IMR-90 (cell line): ENCODE measurements at regions not wholly inside any gene's neighbourhood (a gene's known extent, or its start where the extent isn't known, plus 50 kb on each side); places are given as distances from the start of the nearest gene placed in this dataset.
A peak's percentile ranks its signal among the peaks of the same experiment; 100 is the strongest.

Experiments
- ATAC-seq: fragments of 200-7000 bp; cut with Tn5 transposase; 2 replicates; pipeline ENCODE4 v1.9.1; 2020; ENCODE audit warnings: low read depth, mild to moderate bottlenecking, moderate library complexity
- BruUV-seq: library from RNA; stranded (reverse); fragments of 400-500 nt; replicated peaks from 2 replicates; lab custom pipeline; 2021; lab: Mats Ljungman, UMichigan
- CTCF ChIA-PET: fragments of 300-600 bp; formaldehyde crosslinking; extraction: SDS; loops from one replicate; lab custom pipeline; 2021; ENCODE audit warnings: antibody characterized with exemption; lab: Yijun Ruan, JAX
- POLR2A ChIA-PET: fragments of 300-600 bp; sonication (Branson Sonifier 250); formaldehyde crosslinking; loops from one replicate; lab custom pipeline; 2022; ENCODE audit warnings: antibody characterized with exemption; ENCODE audit not compliant: unreplicated experiment; lab: Charles Lee
- DNase-seq: peaks from one replicate; pipeline ENCODE4 v3.0.0; 2013
- H2AFZ ChIP-seq: replicated peaks from 2 replicates; pipeline ENCODE3; 2013; ENCODE audit warnings: low read length, mild to moderate bottlenecking; ENCODE audit not compliant: poor library complexity
- H2AK5ac ChIP-seq: 2 replicates; pipeline ENCODE4 v1.6.1; 2013; ENCODE audit warnings: low read depth, low read length, inconsistent platforms
- H2AK9ac ChIP-seq: replicated peaks from 2 replicates; pipeline ENCODE3; 2013; ENCODE audit warnings: mild to moderate bottlenecking, low read depth, low read length, moderate library complexity; ENCODE audit not compliant: poor library complexity
- H2BK120ac ChIP-seq: 2 replicates; pipeline ENCODE4 v1.6.1; 2013; ENCODE audit warnings: low read depth, low read length, inconsistent platforms
- H2BK15ac ChIP-seq: 3 replicates; pipeline ENCODE4 v1.6.1; 2013; ENCODE audit warnings: low read depth, low read length, inconsistent platforms
- H2BK20ac ChIP-seq: 2 replicates; pipeline ENCODE4 v1.6.1; 2013; ENCODE audit warnings: low read depth, mild to moderate bottlenecking, inconsistent platforms, low read length, moderate library complexity
- H2BK5ac ChIP-seq: 2 replicates; pipeline ENCODE4 v1.6.1; 2013; ENCODE audit warnings: mild to moderate bottlenecking, low read depth, low read length, inconsistent platforms; ENCODE audit not compliant: poor library complexity, severe bottlenecking
- H3K14ac ChIP-seq: replicated peaks from 2 replicates; pipeline ENCODE4 v1.6.1; 2013; ENCODE audit warnings: low read depth, low read length, inconsistent platforms
- H3K18ac ChIP-seq: 2 replicates; pipeline ENCODE4 v1.6.1; 2013; ENCODE audit warnings: low read depth, low read length, control low read depth
- H3K23ac ChIP-seq: 2 replicates; pipeline ENCODE4 v1.6.1; 2013; ENCODE audit warnings: low read depth, low read length, inconsistent platforms
- H3K27ac ChIP-seq: 2 replicates; pipeline ENCODE4 v1.5.1; 2013; ENCODE audit warnings: mild to moderate bottlenecking, control low read depth, low read length; ENCODE audit not compliant: insufficient read depth
- H3K27me3 ChIP-seq: 2 replicates; pipeline ENCODE4 v1.6.1; 2013; ENCODE audit warnings: low read length; ENCODE audit not compliant: control insufficient read depth, insufficient read depth
- H3K36me3 ChIP-seq: 2 replicates; pipeline ENCODE4 v1.6.1; 2013; ENCODE audit warnings: low read length, mixed read lengths; ENCODE audit not compliant: control insufficient read depth, insufficient read depth
- H3K4ac ChIP-seq: 2 replicates; pipeline ENCODE4 v1.6.1; 2013; ENCODE audit warnings: low read depth, low read length, inconsistent platforms
- H3K4me1 ChIP-seq: 2 replicates; pipeline ENCODE4 v1.6.1; 2013; ENCODE audit warnings: low read length, mixed read lengths; ENCODE audit not compliant: control insufficient read depth, insufficient read depth
- H3K4me2 ChIP-seq: 2 replicates; pipeline ENCODE4 v1.6.1; 2013; ENCODE audit warnings: low read depth, mild to moderate bottlenecking, control low read depth, low read length, moderate library complexity
- H3K4me3 ChIP-seq: 2 replicates; pipeline ENCODE4 v1.5.1; 2013; ENCODE audit warnings: low read depth, mild to moderate bottlenecking, control low read depth, low read length, moderate library complexity; ENCODE audit not compliant: insufficient read depth
- H3K56ac ChIP-seq: 2 replicates; pipeline ENCODE4 v1.6.1; 2013; ENCODE audit warnings: low read length, inconsistent platforms; ENCODE audit not compliant: insufficient read depth; ENCODE audit errors: extremely low read depth
- H3K79me1 ChIP-seq, 2 experiments: 2 replicates each; pipeline ENCODE4 v1.6.1; 2013; ENCODE audit warnings: low read length in 2 of 2, inconsistent platforms in 1 of 2, low read depth in 1 of 2
- H3K9ac ChIP-seq: 2 replicates; pipeline ENCODE4 v1.6.1; 2013; ENCODE audit warnings: low read depth, low read length, control low read depth
- H3K9me1 ChIP-seq: 2 replicates; pipeline ENCODE4 v1.6.1; 2013; ENCODE audit warnings: low read length, inconsistent platforms; ENCODE audit not compliant: insufficient read depth
- H3K9me3 ChIP-seq: 2 replicates; pipeline ENCODE4 v1.6.1; 2013; ENCODE audit warnings: low read length; ENCODE audit not compliant: control insufficient read depth, insufficient read depth
- H4K20me1 ChIP-seq: 2 replicates; pipeline ENCODE4 v1.6.1; 2013; ENCODE audit warnings: low read length, inconsistent platforms; ENCODE audit not compliant: insufficient read depth
- H4K5ac ChIP-seq: 2 replicates; pipeline ENCODE4 v1.6.1; 2013; ENCODE audit warnings: mild to moderate bottlenecking, low read depth, low read length, control low read depth
- H4K8ac ChIP-seq, 2 experiments: 2 replicates each; pipeline ENCODE4 v1.6.1; 2013; ENCODE audit warnings: low read depth in 2 of 2, low read length in 2 of 2, control low read depth in 1 of 2, inconsistent platforms in 1 of 2
- H4K91ac ChIP-seq: 2 replicates; pipeline ENCODE4 v1.6.1; 2013; ENCODE audit warnings: low read depth, low read length, inconsistent platforms; ENCODE audit not compliant: insufficient read depth
- MXI1 ChIP-seq: IDR thresholded peaks from 2 replicates; pipeline ENCODE4 v1.6.1; 2012; ENCODE audit warnings: low read depth, mild to moderate bottlenecking, low read length, moderate library complexity, borderline replicate concordance
- RFX5 ChIP-seq: IDR thresholded peaks from 2 replicates; pipeline ENCODE4 v1.8.0; 2012; ENCODE audit warnings: low read depth, mild to moderate bottlenecking, low read length, moderate library complexity
- SMC3 ChIP-seq: fragments of 150-350 bp; IDR thresholded peaks from 2 replicates; pipeline ENCODE4 v1.6.1; 2016; ENCODE audit warnings: low read depth, mild to moderate bottlenecking, antibody characterized with exemption, low read length, moderate library complexity
- USF2 ChIP-seq: fragments of 150-350 bp; IDR thresholded peaks from 2 replicates; pipeline ENCODE4 v1.6.1; 2017; ENCODE audit warnings: mild to moderate bottlenecking, antibody characterized with exemption, low read length, low read depth
- WGBS, 2 experiments: methylation state at CpG; one replicate each; pipeline versions ENCODE4 v1.1.5 to v1.1.7; 2013; ENCODE audit warnings: missing lambda C conversion rate in 2 of 2; ENCODE audit not compliant: insufficient read length in 1 of 2; ENCODE audit errors: extremely low coverage in 2 of 2; 5-methylcytosine and 5-hydroxymethylcytosine counted together
- dilution Hi-C: fragments of 300-500 bp; cut with HindIII; formaldehyde crosslinking; loops from one replicate; pipeline ENCODE4 v1.14.3; 2018; ENCODE audit warnings: low sequenced_read_pairs; ENCODE audit not compliant: unreplicated experiment
- in situ Hi-C: fragments of 300-500 bp; cut with MboI; formaldehyde crosslinking; loops from 3 replicates; pipeline ENCODE4 v1.14.3; 2019; ENCODE audit warnings: low sequenced_read_pairs, inconsistent platforms, mixed read lengths
- intact Hi-C: fragments of 100-400 bp; cut with micrococcal nuclease; formaldehyde crosslinking; loops from 2 replicates; pipeline ENCODE4 v1.10.0; 2022

DNA sequence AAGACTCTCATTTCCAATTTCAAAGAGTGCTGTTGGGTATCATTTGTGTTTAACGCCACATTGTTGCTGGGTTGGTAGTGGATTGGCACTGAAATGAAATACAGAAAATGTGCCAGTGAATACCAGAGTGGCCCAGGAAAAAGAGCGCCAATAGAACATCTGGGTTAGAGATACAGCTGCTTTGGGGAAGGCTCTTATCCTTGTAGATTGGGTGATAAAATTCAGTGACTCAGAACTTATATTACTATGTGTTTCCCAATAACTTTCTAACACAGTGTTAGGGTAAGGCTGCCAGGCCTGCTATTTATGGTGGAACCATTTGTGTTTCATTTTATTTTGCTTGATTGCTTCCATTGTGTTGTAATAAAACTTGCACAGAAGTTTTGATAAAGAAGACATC, 168.2 kb upstream of the SSTR1 start:
- Histone ChIP-seq H3K4me1 (no peaks in the 10 kb centered on the region), H3K4me2 (no peak overlapping the region), H2BK5ac (no peak overlapping the region), H3K4ac (no peak overlapping the region), H3K23ac (no peak overlapping the region), H3K9me1 (no peaks in the 10 kb centered on the region), H2BK15ac (no peak overlapping the region), H4K5ac (no peak overlapping the region), H3K18ac (no peak overlapping the region), H3K9me3 (no peaks in the 10 kb centered on the region), H2BK120ac (no peak overlapping the region), H2AK5ac (no peak overlapping the region), H3K4me3 (no peak overlapping the region), H3K27me3 (no peaks in the 10 kb centered on the region), H3K79me1 (no peaks in the 10 kb centered on the region), H2AFZ (no peak overlapping the region), H4K20me1 (no peaks in the 10 kb centered on the region), H3K9ac (no peak overlapping the region), H2AK9ac (no peak overlapping the region), H3K36me3 (no peaks in the 10 kb centered on the region), H2BK20ac (no peak overlapping the region), H4K91ac (no peak overlapping the region), H4K8ac (no peak overlapping the region), H3K27ac (no peak overlapping the region), H3K56ac (no peak overlapping the region), H3K14ac (no peak overlapping the region)
- in situ Hi-C loops = no loop called here
- ATAC-seq (no peak), DNase-seq (peak; percentile 11)
- dilution Hi-C loops = no loop called here
- WGBS, 2 experiments = no CpG with 5 or more reads among the region's 2 CpGs
- CTCF ChIA-PET = no interaction called here
- no TSS peak for BruUV-seq
- intact Hi-C loops = no loop called here
- TF ChIP-seq MXI1 (no peak), USF2 (no peak), SMC3 (no peak), RFX5 (no peak)
- POLR2A ChIA-PET = no interaction called here
